OCI-LY3 (cell line): ENCODE measurements at regions not wholly inside any gene's neighbourhood (a gene's known extent, or its start where the extent isn't known, plus 50 kb on each side); places are given as distances from the start of the nearest gene placed in this dataset.

Experiments
- EZH2phosphoT487 ChIP-seq: fragments of 200-600 bp; shearing (Covaris generic); IDR thresholded peaks from 2 replicates; pipeline ENCODE4 v1.6.1; 2018; ENCODE audit warnings: antibody characterized with exemption, mixed run types, low read depth
- TF ChIP-seq, protein P1 (sequence below): fragments of 200-600, 300-600 bp; sonication (generic); IDR thresholded peaks from 2 replicates; pipeline ENCODE4 v1.5.1; 2014; ENCODE audit warnings: antibody characterized with exemption, low read length, low read depth

DNA sequence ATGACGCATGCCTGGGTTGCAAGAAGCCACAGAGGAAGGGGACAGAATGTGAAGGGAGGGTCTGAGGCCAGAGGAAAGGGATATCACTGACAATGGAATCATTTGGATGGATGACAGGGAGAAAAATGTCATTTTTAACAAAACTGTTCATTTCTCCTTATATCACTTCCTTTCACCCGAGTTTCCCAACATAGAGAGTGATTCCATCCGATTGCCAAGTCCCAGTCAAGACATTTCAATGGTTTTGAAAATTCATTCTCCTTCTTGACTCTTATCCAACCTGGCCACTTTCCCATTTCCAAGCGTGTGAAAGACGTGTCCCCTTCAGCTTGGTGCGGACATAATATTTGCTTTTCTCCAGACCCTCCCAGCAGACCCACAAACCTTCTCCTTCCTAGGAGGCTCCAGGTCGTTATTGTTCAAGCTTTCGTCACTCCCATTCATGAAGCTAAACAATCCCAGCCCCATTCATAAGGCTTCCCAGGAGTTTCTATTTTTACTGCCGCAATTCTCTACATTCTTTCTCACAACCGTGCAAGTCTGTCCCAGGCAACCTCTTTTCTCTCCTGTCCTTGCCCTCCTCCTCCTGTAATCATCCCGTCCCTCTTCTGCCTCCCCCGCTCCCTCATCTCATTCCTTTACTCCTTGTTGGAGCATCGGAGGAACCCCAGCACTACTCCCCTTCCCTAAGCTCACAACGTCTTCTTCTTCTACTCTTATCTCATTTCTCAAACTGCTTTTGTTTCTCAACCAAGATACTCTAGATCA is 301.3 kb upstream of the KLF6 start:
- TF ChIP-seq, protein P1, sequence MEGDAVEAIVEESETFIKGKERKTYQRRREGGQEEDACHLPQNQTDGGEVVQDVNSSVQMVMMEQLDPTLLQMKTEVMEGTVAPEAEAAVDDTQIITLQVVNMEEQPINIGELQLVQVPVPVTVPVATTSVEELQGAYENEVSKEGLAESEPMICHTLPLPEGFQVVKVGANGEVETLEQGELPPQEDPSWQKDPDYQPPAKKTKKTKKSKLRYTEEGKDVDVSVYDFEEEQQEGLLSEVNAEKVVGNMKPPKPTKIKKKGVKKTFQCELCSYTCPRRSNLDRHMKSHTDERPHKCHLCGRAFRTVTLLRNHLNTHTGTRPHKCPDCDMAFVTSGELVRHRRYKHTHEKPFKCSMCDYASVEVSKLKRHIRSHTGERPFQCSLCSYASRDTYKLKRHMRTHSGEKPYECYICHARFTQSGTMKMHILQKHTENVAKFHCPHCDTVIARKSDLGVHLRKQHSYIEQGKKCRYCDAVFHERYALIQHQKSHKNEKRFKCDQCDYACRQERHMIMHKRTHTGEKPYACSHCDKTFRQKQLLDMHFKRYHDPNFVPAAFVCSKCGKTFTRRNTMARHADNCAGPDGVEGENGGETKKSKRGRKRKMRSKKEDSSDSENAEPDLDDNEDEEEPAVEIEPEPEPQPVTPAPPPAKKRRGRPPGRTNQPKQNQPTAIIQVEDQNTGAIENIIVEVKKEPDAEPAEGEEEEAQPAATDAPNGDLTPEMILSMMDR = no peak
- TF ChIP-seq EZH2phosphoT487 = no peak
